HG03097 (cell line): ENCODE measurements at regions not wholly inside any gene's neighbourhood (a gene's known extent, or its start where the extent isn't known, plus 50 kb on each side); places are given as distances from the start of the nearest gene placed in this dataset.

Experiments used
- ATAC-seq: cut with Tn5 transposase; IDR thresholded peaks from one replicate; pipeline ENCODE4 v1.9.1; 2021; ENCODE audit not compliant: unreplicated experiment, low FRiP score

DNA sequence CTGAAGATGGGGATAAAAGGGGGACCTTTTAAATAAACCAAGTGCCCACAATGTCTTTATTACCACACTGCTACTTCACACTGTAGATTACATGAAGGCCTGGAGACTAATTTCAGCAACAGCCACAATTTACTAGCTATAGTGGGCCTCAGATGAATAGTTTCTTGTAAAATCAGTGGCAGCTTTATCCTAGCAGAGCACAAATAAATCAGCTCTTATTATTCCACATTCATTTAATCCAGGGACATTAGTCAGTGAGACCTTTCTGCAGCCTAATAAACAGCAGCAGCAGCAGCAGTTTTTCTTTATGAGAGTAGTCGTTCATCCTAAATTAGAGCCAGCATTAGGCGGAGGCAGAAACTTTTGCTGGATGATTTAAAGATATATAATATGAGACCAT lies 542.3 kb downstream of the PSAT1 start:
- ATAC-seq, result no peak

DNA sequence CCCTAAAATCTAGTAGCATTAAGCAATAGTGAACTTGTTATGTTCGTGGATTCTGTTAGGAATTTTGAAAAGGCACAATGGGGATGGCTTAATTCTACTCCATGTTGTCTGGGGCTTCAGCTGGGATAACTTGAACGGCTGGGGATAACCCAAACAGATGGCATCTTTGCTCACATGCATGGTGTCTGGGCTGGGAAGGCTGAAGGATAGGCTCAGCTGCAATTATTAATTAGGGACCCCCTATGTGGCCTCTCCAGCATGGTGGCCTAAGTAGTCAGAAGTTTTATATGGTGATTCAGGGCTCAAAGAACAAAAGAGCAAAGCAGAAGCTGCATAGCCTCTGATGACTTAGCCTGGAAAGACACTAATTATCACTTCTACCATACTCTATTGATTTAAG lies 551.1 kb downstream of the PSAT1 start:
- ATAC-seq, result no peak

DNA sequence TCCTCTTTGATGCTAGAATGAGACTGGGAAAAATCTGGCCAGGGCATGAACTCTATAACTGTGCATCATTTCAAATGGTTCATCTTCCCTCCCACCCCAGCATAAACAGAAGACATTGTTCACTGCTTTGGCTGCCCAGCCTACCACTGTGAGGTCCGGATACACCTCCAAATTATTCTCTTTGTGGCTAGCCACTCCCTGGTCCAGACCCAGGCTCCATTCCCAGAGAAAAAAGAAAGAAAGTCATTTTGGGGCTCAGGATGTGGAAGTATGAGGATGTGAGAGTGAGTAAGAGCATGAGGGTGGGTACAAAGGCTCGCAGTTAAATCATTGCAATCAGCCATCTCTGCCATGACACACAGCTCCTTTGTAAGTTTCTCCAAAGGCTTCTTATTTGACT lies 559.2 kb downstream of the PSAT1 start:
- ATAC-seq, result no peak

DNA sequence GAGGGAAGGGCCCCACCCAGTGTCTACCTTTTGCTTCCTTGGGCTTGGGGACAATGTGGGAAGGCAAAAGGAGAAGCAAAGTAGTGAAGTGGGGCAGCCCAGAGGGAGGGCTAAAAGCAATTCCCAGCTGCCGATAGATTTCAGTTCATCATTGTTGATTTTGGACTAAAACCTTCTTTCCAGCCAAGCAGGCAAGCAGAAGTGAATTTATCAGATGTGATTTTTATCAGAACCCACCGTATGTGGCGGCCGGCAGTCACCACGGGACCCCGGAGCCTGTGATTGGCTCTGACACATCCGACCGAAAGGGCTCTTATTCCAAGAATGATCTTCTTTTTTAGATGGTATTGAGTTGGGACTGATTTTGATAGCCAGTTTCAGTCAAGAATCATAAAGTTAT lies 559.9 kb downstream of the PSAT1 start:
- ATAC-seq, result no peak

- no peak for ATAC-seq
Observed at GRCh38 chr9:78857373-78858225, 560.7 kb downstream of the PSAT1 start.

- no peak for ATAC-seq
Observed at GRCh38 chr9:78858266-78858665, 561.3 kb downstream of the PSAT1 start.

GRCh38 chr9:78860801-78861475 lies 564.0 kb downstream of the PSAT1 start:
- ATAC-seq, result no peak

- ATAC-seq, result no peak
Observed at GRCh38 chr9:78863531-78863930, 566.6 kb downstream of the PSAT1 start.

- no peak for ATAC-seq
Observed at GRCh38 chr9:78865737-78866136, 568.8 kb downstream of the PSAT1 start.

- no peak for ATAC-seq
Observed at GRCh38 chr9:78866207-78867132, 569.5 kb downstream of the PSAT1 start.

DNA sequence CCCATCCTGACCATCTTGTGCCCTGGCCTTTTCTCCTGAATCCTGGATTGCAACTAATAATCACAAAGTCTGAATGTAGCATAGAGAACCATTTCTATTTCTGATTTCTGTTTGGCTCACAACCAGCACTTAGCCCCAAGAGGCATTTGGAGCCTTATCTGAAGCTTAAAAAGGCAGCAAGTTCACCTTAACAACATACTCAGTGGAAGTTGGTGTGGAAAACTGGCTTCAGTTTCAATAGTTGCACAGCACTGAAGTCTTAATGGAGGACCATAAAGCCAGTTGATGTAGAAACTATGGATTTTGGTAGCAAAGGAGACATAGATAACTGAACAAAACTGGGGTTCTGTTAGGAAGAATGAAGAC lies 574.1 kb downstream of the PSAT1 start:
- ATAC-seq, result no peak

DNA sequence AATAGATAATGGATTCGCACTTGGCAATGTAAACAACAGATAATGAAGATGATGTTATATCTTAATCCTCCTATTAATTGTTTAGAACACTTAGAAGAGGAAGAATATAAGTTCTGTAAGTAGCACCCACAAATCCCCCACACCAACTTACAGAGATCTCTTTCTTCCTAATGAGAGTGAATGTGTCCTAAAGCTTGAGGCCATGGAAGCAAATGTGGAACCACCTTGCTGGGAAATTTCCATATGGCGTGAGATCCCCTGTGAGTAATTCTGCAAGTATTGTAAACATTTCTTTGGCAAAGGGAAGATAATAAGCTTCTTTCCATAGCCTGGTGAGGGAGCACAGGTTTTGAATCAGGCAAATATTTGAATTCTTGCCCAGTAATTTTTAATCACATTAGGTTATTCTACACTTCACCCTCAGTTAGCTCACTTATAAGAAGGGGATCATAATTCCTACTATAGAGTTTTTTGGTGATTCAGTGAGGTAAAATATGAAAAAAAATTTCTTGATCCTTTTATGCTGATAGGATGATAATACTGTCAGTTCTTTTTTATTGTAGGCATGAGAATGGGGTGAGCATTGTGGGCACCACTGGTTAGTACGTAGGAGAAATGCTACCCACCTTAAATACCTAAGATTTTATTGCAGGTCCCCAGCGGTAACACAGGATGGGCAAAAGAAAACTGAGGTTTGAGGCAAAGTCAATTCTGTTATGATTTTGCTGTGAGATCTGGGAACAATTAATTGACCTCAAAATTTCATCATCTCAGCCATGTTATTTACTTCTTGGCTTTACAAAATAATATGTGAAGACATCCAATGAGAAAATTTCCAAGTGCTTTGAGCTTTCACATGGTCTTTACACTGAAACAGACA lies 574.8 kb downstream of the PSAT1 start:
- no peak for ATAC-seq

GRCh38 chr9:78874061-78874460 lies 577.1 kb downstream of the PSAT1 start:
- ATAC-seq, result no peak

DNA sequence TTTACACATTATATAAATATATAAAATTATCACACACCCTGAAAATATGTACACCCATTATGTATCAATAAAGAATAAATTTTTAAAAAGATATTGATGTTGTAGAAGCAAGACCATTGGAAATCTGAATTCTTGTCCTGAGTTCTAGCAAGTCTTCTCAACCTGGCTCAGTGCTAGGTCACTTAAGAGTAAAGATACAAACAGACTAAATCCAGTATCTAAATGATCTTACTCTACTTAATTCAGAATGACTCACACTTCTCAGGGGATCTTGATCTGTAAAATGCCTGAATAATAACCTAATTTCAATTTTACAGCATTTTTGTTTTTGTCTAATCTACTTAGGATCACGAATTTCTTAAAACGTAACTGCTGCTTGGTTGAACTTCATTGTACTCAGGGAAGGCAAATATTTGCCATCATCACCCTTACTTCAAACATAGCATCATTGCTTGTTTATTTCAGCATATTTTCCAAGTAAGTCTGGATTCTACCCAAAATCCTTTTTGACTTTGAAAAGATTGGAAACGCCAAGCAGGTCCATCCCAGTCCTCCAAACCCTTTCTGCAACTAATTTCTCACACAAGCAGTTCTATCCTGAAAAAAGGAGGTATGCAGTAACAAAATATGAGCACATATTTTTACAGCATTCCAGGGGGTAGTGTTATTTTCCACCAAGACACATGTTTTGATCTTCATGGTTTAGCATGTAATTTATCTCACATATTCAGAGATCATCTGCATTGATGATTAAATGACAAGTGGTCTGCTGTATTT lies 582.6 kb downstream of the PSAT1 start:
- ATAC-seq, result no peak

- no peak for ATAC-seq
Observed at GRCh38 chr9:78881295-78881694, 584.4 kb downstream of the PSAT1 start.

GRCh38 chr9:78882481-78882880 lies 585.6 kb downstream of the PSAT1 start:
- no peak for ATAC-seq

DNA sequence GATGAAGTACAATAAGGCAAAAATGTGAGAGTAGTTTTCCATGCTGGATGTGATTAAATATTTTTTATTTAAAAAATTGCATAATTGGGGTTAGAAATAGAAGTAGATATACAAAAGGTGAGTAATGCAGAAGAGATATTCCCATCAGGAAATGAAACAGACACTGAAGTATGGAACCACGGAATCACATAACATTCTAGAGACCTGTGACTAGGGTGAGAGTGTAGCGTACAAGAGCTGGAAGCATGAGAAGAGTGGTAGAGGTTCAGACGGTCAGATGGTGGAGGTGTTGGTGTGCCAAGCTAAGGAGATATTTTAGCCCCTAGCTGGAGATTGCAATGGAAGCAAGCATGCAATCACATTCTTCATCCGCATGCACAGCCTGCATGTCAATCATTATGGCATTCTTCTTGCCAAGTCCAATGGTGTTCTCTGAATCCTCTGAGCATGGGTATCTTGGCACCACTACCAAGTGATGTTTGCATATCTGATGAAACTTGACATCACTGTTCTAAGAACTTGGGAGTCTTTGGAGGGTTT lies 587.8 kb downstream of the PSAT1 start:
- ATAC-seq, result no peak

DNA sequence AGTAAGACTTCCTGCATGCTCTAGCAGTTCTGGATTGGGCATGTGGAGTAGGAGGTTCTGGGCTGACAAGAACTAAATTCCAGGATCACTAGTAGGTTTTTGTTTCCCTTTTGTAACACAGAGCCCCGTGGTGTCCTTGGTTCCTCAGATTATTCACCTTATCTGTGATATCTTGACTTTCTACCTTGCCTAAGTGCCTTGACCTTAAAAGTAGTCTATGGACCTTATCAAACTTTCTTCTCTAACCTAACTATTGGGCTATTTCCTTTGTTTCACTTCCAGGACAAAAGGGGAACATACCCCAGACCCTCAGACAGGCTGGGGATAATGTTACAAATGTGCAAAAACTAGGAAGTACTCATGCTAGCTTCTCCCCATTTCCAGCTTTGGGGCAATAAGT lies 595.3 kb downstream of the PSAT1 start:
- ATAC-seq, result no peak

DNA sequence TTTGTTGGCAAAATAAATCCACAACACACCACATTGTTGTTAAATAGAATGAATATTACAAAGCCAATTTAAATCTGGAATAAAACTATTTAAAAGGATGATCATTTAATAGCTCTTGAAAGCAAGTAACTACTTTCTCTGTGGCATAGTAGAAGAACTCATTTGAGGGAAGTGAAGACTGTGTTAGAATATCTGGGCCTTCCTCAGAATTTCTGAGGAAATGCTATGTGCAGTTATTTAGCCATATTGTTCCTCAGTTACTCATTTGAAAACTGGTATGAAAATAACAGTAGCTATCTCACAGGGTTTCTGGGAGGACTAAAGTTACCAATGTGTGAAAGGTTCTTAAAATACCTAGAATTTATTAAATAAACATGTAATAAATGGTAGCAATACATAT lies 595.8 kb downstream of the PSAT1 start:
- ATAC-seq, result no peak
